ENCODE measurements at regions not wholly inside any gene's neighbourhood (a gene's known extent, or its start where the extent isn't known, plus 50 kb on each side); places are given as distances from the start of the nearest gene placed in this dataset.

- Histone ChIP-seq H3K9me3 (ENCODE audit: low read length) (no peaks in the 10 kb centered on the region), H3K27ac (ENCODE audit: low read depth, low read length) (no peak overlapping the region), H3K36me3 (ENCODE audit: insufficient read depth, low read length) (no peaks in the 10 kb centered on the region), H3K27me3 (ENCODE audit: insufficient read depth, low read length, poor library complexity, severe bottlenecking) (no peaks in the 10 kb centered on the region), H3K4me1 (ENCODE audit: insufficient read depth, low read length) (peaks cover 65% of the 10 kb centered on the region), H3K4me3 (ENCODE audit: low read length) (no peak overlapping the region)
- Mint-ChIP-seq H3K9me3 (peaks cover 13 to 23% (median 18%) of the 10 kb centered on the region in 5 donors), H3K27ac (peak overlapping the region; percentile 79 to 96 (median 93)), H3K4me1 (peaks cover 55 to 74% (median 73%) of the 10 kb centered on the region in 3 donors), H3K4me3 (peak overlapping the region in 6 of 7 donors; percentile 70 to 89 (median 78)), H3K36me3 (peaks cover 0 to 29% (median 6%) of the 10 kb centered on the region in 3 donors), H3K27me3 (no peaks in the 10 kb centered on the region)
- DNase-seq = no peak
- POLR2A ChIA-PET = interaction anchor here (0.7 to 2.7 kb wide), 3 partner anchors 37 to 220 kb away, joined by 3 to 24 read pairs (median 6); partner anchors contain the start of gene BTG1
- CTCF ChIA-PET = no interaction called here
Observed at GRCh38 chr12:92362126-92362525, 216.5 kb upstream of the BTG1 start.

- H3K27ac Mint-ChIP-seq = peak overlapping the region; percentile 82 to 96 (median 88)
- Histone ChIP-seq H3K9me3 (ENCODE audit: low read length) (no peaks in the 10 kb centered on the region), H3K36me3 (ENCODE audit: insufficient read depth, low read length) (no peaks in the 10 kb centered on the region), H3K27ac (ENCODE audit: low read depth, low read length) (no peak overlapping the region), H3K27me3 (ENCODE audit: insufficient read depth, low read length, poor library complexity, severe bottlenecking) (no peaks in the 10 kb centered on the region), H3K4me3 (ENCODE audit: low read length) (no peak overlapping the region), H3K4me1 (ENCODE audit: insufficient read depth, low read length) (peaks cover 65% of the 10 kb centered on the region)
- H3K4me1 Mint-ChIP-seq = peaks cover 68 to 88% (median 84%) of the 10 kb centered on the region in 3 donors
- no peaks in the 10 kb centered on the region for H3K27me3 Mint-ChIP-seq
- H3K36me3 Mint-ChIP-seq = peaks cover 0 to 36% (median 6%) of the 10 kb centered on the region in 3 donors
- ChIA-PET POLR2A (no interaction called here), CTCF (no interaction called here)
- DNase-seq = peak in 2 of 5 donors; percentile 58 to 65
- peak overlapping the region in 5 of 7 donors; percentile 5 to 55 (median 46) for H3K4me3 Mint-ChIP-seq
- H3K9me3 Mint-ChIP-seq = peaks cover 13 to 28% (median 20%) of the 10 kb centered on the region in 5 donors
Observed at GRCh38 chr12:92360543-92360942, 214.9 kb upstream of the BTG1 start.

GRCh38 chr12:92359581-92360209 lies 214.0 kb upstream of the BTG1 start:
- H3K9me3 Mint-ChIP-seq = peaks cover 13 to 28% (median 20%) of the 10 kb centered on the region in 5 donors

GRCh38 chr12:92357584-92358261 lies 212.1 kb upstream of the BTG1 start:
- H3K4me1 ChIP-seq (ENCODE audit: insufficient read depth, low read length) = peaks cover 40% of the 10 kb centered on the region
- ChIA-PET POLR2A (no interaction called here), CTCF (no interaction called here)
- no peaks in the 10 kb centered on the region for H3K36me3 ChIP-seq (ENCODE audit: insufficient read depth, low read length)
- no peak for DNase-seq
- no peak overlapping the region for H3K4me3 ChIP-seq (ENCODE audit: low read length)
- Mint-ChIP-seq H3K27me3 (no peaks in the 10 kb centered on the region), H3K4me3 (peak overlapping the region in 1 of 7 donors; percentile 24), H3K36me3 (peaks cover 0 to 37% (median 6%) of the 10 kb centered on the region in 3 donors), H3K9me3 (peaks cover 13 to 28% (median 20%) of the 10 kb centered on the region in 5 donors), H3K4me1 (peaks cover 48 to 69% (median 63%) of the 10 kb centered on the region in 3 donors), H3K27ac (peak overlapping the region in 1 of 8 donors; percentile 19)
- no peaks in the 10 kb centered on the region for H3K9me3 ChIP-seq (ENCODE audit: low read length)
- H3K27ac ChIP-seq (ENCODE audit: low read depth, low read length) = no peak overlapping the region
- no peaks in the 10 kb centered on the region for H3K27me3 ChIP-seq (ENCODE audit: insufficient read depth, low read length, poor library complexity, severe bottlenecking)

More at GRCh38 chr12:92359581-92360209, 214.0 kb upstream of the BTG1 start:
- no peak overlapping the region for H3K4me3 ChIP-seq (ENCODE audit: low read length)
- peaks cover 60% of the 10 kb centered on the region for H3K4me1 ChIP-seq (ENCODE audit: insufficient read depth, low read length)
- no peaks in the 10 kb centered on the region for H3K27me3 Mint-ChIP-seq
- H3K4me1 Mint-ChIP-seq = peaks cover 66 to 88% (median 82%) of the 10 kb centered on the region in 3 donors
- H3K9me3 ChIP-seq (ENCODE audit: low read length) = no peaks in the 10 kb centered on the region
- ChIA-PET CTCF (no interaction called here), POLR2A (no interaction called here)
- H3K36me3 Mint-ChIP-seq = peaks cover 0 to 37% (median 6%) of the 10 kb centered on the region in 3 donors
- H3K4me3 Mint-ChIP-seq = peak overlapping the region in 3 of 7 donors; percentile 5 to 49 (median 13)
- no peak for DNase-seq
- no peaks in the 10 kb centered on the region for H3K27me3 ChIP-seq (ENCODE audit: insufficient read depth, low read length, poor library complexity, severe bottlenecking)
- no peaks in the 10 kb centered on the region for H3K36me3 ChIP-seq (ENCODE audit: insufficient read depth, low read length)
- peak overlapping the region in 7 of 8 donors; percentile 82 to 96 (median 87) for H3K27ac Mint-ChIP-seq
- no peak overlapping the region for H3K27ac ChIP-seq (ENCODE audit: low read depth, low read length)

- CTCF ChIA-PET = no interaction called here
Observed at GRCh38 chr12:92356425-92356824, 210.8 kb upstream of the BTG1 start.

GRCh38 chr12:92349635-92350034 lies 204.0 kb upstream of the BTG1 start:
- peaks cover 0 to 5% (median 2%) of the 10 kb centered on the region in 5 donors for H3K9me3 Mint-ChIP-seq
- no peaks in the 10 kb centered on the region for H3K4me1 ChIP-seq (ENCODE audit: insufficient read depth, low read length)
- peaks cover 0 to 11% (median 11%) of the 10 kb centered on the region in 3 donors for H3K4me1 Mint-ChIP-seq
- H3K4me3 ChIP-seq (ENCODE audit: low read length) = no peak overlapping the region
- no peak overlapping the region for H3K27ac ChIP-seq (ENCODE audit: low read depth, low read length)
- H3K4me3 Mint-ChIP-seq = no peak overlapping the region
- DNase-seq = no peak
- no peaks in the 10 kb centered on the region for H3K9me3 ChIP-seq (ENCODE audit: low read length)
- H3K27me3 ChIP-seq (ENCODE audit: insufficient read depth, low read length, poor library complexity, severe bottlenecking) = no peaks in the 10 kb centered on the region
- peaks cover 0 to 12% (median 3%) of the 10 kb centered on the region in 3 donors for H3K36me3 Mint-ChIP-seq
- H3K27me3 Mint-ChIP-seq = no peaks in the 10 kb centered on the region
- H3K27ac Mint-ChIP-seq = peak overlapping the region in 1 of 8 donors; percentile 34
- CTCF ChIA-PET = no interaction called here
- POLR2A ChIA-PET = no interaction called here
- H3K36me3 ChIP-seq (ENCODE audit: insufficient read depth, low read length) = no peaks in the 10 kb centered on the region

More at GRCh38 chr12:92356425-92356824, 210.8 kb upstream of the BTG1 start:
- Mint-ChIP-seq H3K4me1 (peaks cover 36 to 56% (median 50%) of the 10 kb centered on the region in 3 donors), H3K4me3 (peak overlapping the region in 1 of 7 donors; percentile 23), H3K27me3 (no peaks in the 10 kb centered on the region), H3K27ac (peak overlapping the region in 3 of 8 donors; percentile 8 to 21 (median 12)), H3K9me3 (peaks cover 13 to 28% (median 20%) of the 10 kb centered on the region in 5 donors), H3K36me3 (peaks cover 2 to 35% (median 6%) of the 10 kb centered on the region in 3 donors)
- POLR2A ChIA-PET = no interaction called here
- H3K27me3 ChIP-seq (ENCODE audit: insufficient read depth, low read length, poor library complexity, severe bottlenecking) = no peaks in the 10 kb centered on the region
- no peak for DNase-seq
- no peak overlapping the region for H3K27ac ChIP-seq (ENCODE audit: low read depth, low read length)
- no peaks in the 10 kb centered on the region for H3K9me3 ChIP-seq (ENCODE audit: low read length)
- H3K4me1 ChIP-seq (ENCODE audit: insufficient read depth, low read length) = peaks cover 28% of the 10 kb centered on the region
- H3K36me3 ChIP-seq (ENCODE audit: insufficient read depth, low read length) = no peaks in the 10 kb centered on the region
- no peak overlapping the region for H3K4me3 ChIP-seq (ENCODE audit: low read length)

- Mint-ChIP-seq H3K27me3 (no peaks in the 10 kb centered on the region), H3K4me3 (no peak overlapping the region), H3K36me3 (peaks cover 0 to 8% (median 1%) of the 10 kb centered on the region in 3 donors), H3K9me3 (peaks cover 0 to 5% (median 2%) of the 10 kb centered on the region in 5 donors), H3K27ac (no peak overlapping the region), H3K4me1 (peaks cover 0 to 10% (median 8%) of the 10 kb centered on the region in 3 donors)
- Histone ChIP-seq H3K4me3 (ENCODE audit: low read length) (no peak overlapping the region), H3K9me3 (ENCODE audit: low read length) (no peaks in the 10 kb centered on the region), H3K4me1 (ENCODE audit: insufficient read depth, low read length) (peaks cover 10% of the 10 kb centered on the region), H3K27ac (ENCODE audit: low read depth, low read length) (no peak overlapping the region), H3K36me3 (ENCODE audit: insufficient read depth, low read length) (no peaks in the 10 kb centered on the region), H3K27me3 (ENCODE audit: insufficient read depth, low read length, poor library complexity, severe bottlenecking) (no peaks in the 10 kb centered on the region)
- ChIA-PET CTCF (no interaction called here), POLR2A (no interaction called here)
- no peak for DNase-seq
Observed at GRCh38 chr12:92342574-92342973, 196.9 kb upstream of the BTG1 start.

Measured in CD8-positive, alpha-beta memory T cell (primary cell).